ENCODE measurements at regions not wholly inside any gene's neighbourhood (a gene's known extent, or its start where the extent isn't known, plus 50 kb on each side); places are given as distances from the start of the nearest gene placed in this dataset.
"Not testable (repeated sequence)": the region's sequence is repeated elsewhere in the genome, so short reads cannot be mapped to it uniquely, and the experiment has no call there.

DNA sequence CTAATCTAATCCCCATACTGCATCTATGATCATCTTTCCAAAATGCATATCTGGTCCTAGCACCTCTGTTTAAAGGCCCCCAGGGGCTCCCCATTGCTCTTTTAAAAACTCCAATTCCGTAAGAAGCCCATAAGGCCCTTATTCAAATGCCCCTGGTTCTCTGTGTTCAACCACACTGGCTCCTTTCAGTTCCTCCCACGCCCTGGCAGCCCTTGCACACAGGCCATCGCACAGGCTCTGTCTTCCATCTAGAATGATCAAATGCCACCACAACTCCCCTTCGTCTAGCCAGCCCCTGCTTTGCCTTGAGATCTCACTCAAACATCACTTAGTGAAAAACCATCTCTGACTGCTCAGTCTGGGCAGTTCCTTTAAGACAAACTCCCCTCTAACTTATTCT is 112.9 kb upstream of the LYZL2 start:
- TF ChIP-seq POLR2A (IDR thresholded peaks at IDR 0.05): no peak
- TF ChIP-seq, protein P1, sequence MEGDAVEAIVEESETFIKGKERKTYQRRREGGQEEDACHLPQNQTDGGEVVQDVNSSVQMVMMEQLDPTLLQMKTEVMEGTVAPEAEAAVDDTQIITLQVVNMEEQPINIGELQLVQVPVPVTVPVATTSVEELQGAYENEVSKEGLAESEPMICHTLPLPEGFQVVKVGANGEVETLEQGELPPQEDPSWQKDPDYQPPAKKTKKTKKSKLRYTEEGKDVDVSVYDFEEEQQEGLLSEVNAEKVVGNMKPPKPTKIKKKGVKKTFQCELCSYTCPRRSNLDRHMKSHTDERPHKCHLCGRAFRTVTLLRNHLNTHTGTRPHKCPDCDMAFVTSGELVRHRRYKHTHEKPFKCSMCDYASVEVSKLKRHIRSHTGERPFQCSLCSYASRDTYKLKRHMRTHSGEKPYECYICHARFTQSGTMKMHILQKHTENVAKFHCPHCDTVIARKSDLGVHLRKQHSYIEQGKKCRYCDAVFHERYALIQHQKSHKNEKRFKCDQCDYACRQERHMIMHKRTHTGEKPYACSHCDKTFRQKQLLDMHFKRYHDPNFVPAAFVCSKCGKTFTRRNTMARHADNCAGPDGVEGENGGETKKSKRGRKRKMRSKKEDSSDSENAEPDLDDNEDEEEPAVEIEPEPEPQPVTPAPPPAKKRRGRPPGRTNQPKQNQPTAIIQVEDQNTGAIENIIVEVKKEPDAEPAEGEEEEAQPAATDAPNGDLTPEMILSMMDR (IDR thresholded peaks at IDR 0.05): no peak
- no peak for TF ChIP-seq POLR2AphosphoS5 (IDR thresholded peaks at IDR 0.05)
- Histone ChIP-seq H3K27ac (no peak overlapping the region), H3K36me3 (no peaks in the 10 kb centered on the region), H3K4me1 (replicated peaks) (no peaks in the 10 kb centered on the region), H3K9me3 (no peaks in the 10 kb centered on the region), H3K4me3 (no peak overlapping the region), H3K27me3 (replicated peaks; ENCODE audit: insufficient read depth) (no peaks in the 10 kb centered on the region)
- intact Hi-C loops (cut with DNase I): no loop called here
- WGBS: 80% methylated on average over 4 of the region's 4 CpGs
- no peak for DNase-seq (ENCODE audit: low spot score)

DNA sequence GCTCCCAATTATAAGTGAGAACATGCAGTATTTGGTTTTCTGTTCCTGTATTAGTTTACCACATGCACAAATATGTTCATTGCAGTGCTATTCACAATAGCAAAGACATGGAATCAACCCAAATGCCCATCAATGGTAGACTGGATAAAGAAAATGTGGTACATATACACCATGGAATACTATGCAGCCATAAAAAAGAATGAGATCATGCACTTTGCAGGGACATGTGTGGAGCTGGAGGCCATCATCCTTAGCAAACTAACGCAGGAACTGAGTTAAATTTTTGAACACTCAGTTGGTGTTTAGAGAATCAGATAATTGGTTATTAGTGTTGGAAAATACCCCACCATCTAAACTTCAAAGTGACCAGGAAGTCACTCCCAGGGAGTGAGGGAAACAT is 111.2 kb upstream of the LYZL2 start:
- H3K9me3 ChIP-seq; H3K27me3 ChIP-seq (replicated peaks; ENCODE audit: insufficient read depth); intact Hi-C loops (cut with DNase I); H3K4me3 ChIP-seq; H3K36me3 ChIP-seq; H3K4me1 ChIP-seq (replicated peaks); H3K27ac ChIP-seq; DNase-seq (ENCODE audit: low spot score): not testable (repeated sequence)
- WGBS: 94% methylated on average over 1 of the region's 1 CpG

DNA sequence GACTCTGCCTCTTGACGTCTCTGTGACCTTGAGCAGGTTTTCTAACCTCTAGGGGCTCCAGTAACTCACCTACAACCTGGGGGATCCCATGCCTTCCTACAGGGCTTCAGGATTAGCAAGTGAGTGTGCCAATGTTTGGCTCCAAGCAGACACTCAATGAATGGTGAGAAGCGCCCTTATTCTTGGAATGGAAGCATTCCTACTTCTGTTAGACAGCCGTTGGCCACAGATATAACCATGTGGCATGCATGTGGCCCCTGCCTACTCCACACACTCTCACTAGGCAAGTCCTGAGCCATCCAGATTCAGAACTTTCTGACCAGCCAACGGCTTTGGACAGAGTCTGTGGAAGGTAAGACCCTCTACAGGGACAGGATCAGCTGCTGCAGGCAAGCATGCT is 108.9 kb upstream of the LYZL2 start:
- Histone ChIP-seq H3K36me3 (no peaks in the 10 kb centered on the region), H3K4me1 (replicated peaks) (no peaks in the 10 kb centered on the region), H3K4me3 (no peak overlapping the region), H3K9me3 (no peaks in the 10 kb centered on the region), H3K27ac (no peak overlapping the region), H3K27me3 (replicated peaks; ENCODE audit: insufficient read depth) (no peaks in the 10 kb centered on the region)
- WGBS: 86% methylated on average over 4 of the region's 4 CpGs
- DNase-seq (ENCODE audit: low spot score): no peak
- intact Hi-C loops (cut with DNase I): no loop called here
- TF ChIP-seq, protein P1 (IDR thresholded peaks at IDR 0.05): no peak
- TF ChIP-seq POLR2AphosphoS5 (IDR thresholded peaks at IDR 0.05) (no peak), POLR2A (IDR thresholded peaks at IDR 0.05) (no peak)

DNA sequence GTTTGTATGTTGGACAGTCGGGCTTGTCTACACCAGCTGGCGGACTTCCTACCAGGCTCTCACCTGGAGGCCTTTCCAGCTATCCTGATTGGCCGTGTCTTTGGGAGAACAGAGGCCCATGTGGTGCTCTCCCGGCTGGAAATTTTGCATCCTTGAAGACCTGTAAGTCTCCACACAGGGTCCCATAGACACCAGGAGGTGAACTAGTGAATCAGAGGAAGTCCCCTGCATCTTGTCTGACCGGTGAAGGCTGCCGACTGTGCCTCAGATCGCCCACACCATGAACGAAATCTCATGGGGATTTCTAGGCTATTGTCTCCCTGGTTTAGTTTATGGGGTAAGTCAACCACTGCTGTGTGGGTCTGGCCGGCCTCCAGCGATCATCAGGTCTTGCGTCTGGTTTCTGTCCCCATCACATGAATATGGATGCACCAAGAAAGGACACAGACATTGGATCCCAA is 108.4 kb upstream of the LYZL2 start:
- no peaks in the 10 kb centered on the region for H3K27me3 ChIP-seq (replicated peaks; ENCODE audit: insufficient read depth)
- DNase-seq (ENCODE audit: low spot score): no peak
- no peak overlapping the region for H3K4me3 ChIP-seq
- H3K4me1 ChIP-seq (replicated peaks): no peaks in the 10 kb centered on the region
- TF ChIP-seq, protein P1 (IDR thresholded peaks at IDR 0.05): no peak
- TF ChIP-seq POLR2AphosphoS5 (IDR thresholded peaks at IDR 0.05): no peak
- no peak for TF ChIP-seq POLR2A (IDR thresholded peaks at IDR 0.05)
- WGBS: 88% methylated on average over 11 of the region's 11 CpGs
- intact Hi-C loops (cut with DNase I): no loop called here
- H3K27ac ChIP-seq: no peak overlapping the region
- H3K36me3 ChIP-seq: no peaks in the 10 kb centered on the region
- no peaks in the 10 kb centered on the region for H3K9me3 ChIP-seq

DNA sequence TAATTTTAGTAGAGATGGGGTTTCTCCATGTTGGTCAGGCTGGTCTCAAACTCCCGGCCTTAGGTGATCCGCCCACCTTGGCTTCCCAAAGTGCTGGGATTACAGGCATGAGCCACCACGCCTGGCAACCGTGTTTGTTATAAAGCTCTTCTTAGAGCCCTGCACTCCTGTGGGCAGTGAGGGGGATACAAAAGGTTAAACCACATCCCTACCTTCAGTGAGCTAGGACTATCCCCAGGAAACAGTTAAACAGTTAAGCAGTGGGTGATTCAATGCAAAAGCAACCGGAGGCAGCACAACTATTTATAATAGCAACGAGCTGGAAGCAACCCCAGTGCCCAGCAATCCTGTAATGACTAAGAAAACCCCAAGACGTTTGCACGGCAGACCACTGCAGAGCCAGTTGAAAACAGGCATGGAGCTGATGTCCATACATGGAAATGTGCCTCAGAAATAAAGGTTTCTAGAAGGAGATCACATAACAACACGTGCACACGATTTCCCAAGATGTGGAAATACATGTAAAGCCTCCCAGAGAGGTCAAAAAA is 107.2 kb upstream of the LYZL2 start:
- Histone ChIP-seq H3K36me3 (no peaks in the 10 kb centered on the region), H3K4me3 (no peak overlapping the region), H3K9me3 (no peaks in the 10 kb centered on the region), H3K27me3 (replicated peaks; ENCODE audit: insufficient read depth) (no peaks in the 10 kb centered on the region), H3K4me1 (replicated peaks) (no peaks in the 10 kb centered on the region), H3K27ac (no peak overlapping the region)
- DNase-seq (ENCODE audit: low spot score): no peak
- TF ChIP-seq POLR2A (IDR thresholded peaks at IDR 0.05) (no peak), POLR2AphosphoS5 (IDR thresholded peaks at IDR 0.05) (no peak)
- TF ChIP-seq, protein P1 (IDR thresholded peaks at IDR 0.05): no peak
- 36% methylated on average over 10 of the region's 10 CpGs for WGBS
- intact Hi-C loops (cut with DNase I): no loop called here
